HG03045 (cell line): ENCODE measurements at regions not wholly inside any gene's neighbourhood (a gene's known extent, or its start where the extent isn't known, plus 50 kb on each side); places are given as distances from the start of the nearest gene placed in this dataset.

Source experiments
- ATAC-seq: cut with Tn5 transposase; IDR thresholded peaks from one replicate; pipeline ENCODE4 v1.9.1; 2021; ENCODE audit warnings: mild to moderate bottlenecking, moderate library complexity; ENCODE audit not compliant: unreplicated experiment

- no peak for ATAC-seq
Observed at GRCh38 chr20:50339466-50339901, 148.9 kb downstream of the CEBPB start.

- ATAC-seq = no peak
Observed at GRCh38 chr20:50340541-50340940, 149.9 kb downstream of the CEBPB start.

GRCh38 chr20:50341050-50341449, 150.4 kb downstream of the CEBPB start:
- no peak for ATAC-seq

GRCh38 chr20:50341880-50342637, 151.4 kb downstream of the CEBPB start:
- ATAC-seq = no peak

GRCh38 chr20:50342638-50343102, 152.0 kb downstream of the CEBPB start:
- no peak for ATAC-seq

GRCh38 chr20:50343125-50343489, 152.5 kb downstream of the CEBPB start:
- no peak for ATAC-seq

GRCh38 chr20:50343490-50344179, 153.0 kb downstream of the CEBPB start:
- ATAC-seq = no peak

GRCh38 chr20:50344232-50345071, 153.8 kb downstream of the CEBPB start:
- no peak for ATAC-seq

- ATAC-seq = no peak
Observed at GRCh38 chr20:50345712-50346373, 155.2 kb downstream of the CEBPB start.

- ATAC-seq = no peak
Observed at GRCh38 chr20:50346374-50347283, 156.0 kb downstream of the CEBPB start.

GRCh38 chr20:50347284-50348063, 156.8 kb downstream of the CEBPB start:
- no peak for ATAC-seq

GRCh38 chr20:50348096-50348495, 157.5 kb downstream of the CEBPB start:
- ATAC-seq = no peak

GRCh38 chr20:50350510-50351249, 159.5 kb upstream of the PTPN1 start:
- ATAC-seq = no peak

- ATAC-seq = no peak
Observed at GRCh38 chr20:50351541-50351940, 158.6 kb upstream of the PTPN1 start.

- ATAC-seq = no peak
Observed at GRCh38 chr20:50353289-50353961, 156.8 kb upstream of the PTPN1 start.

- no peak for ATAC-seq
Observed at GRCh38 chr20:50354721-50355589, 155.2 kb upstream of the PTPN1 start.
